Keratinocyte (primary cell): ENCODE measurements at regions not wholly inside any gene's neighbourhood (a gene's known extent, or its start where the extent isn't known, plus 50 kb on each side); places are given as distances from the start of the nearest gene placed in this dataset.

Source experiments
- DNase-seq: peaks from one replicate; pipeline ENCODE4 v3.0.0-alpha.2; 2011; ENCODE audit warnings: low read depth, missing footprints, low spot score
- FAIRE-seq: peaks from 2 replicates; lab custom pipeline; 2011; peaks lifted over from hg19 to GRCh38; lab: Jason Lieb, UNC
- H2AFZ ChIP-seq: 2 replicates; pipeline ENCODE4 v1.6.0; 2012; ENCODE audit warnings: low read length, control low read depth, inconsistent platforms; ENCODE audit not compliant: control insufficient read depth
- H3K27ac ChIP-seq: 2 replicates; pipeline ENCODE4 v1.5.1; 2011; ENCODE audit warnings: low read length; ENCODE audit not compliant: control insufficient read depth, insufficient read depth
- H3K27me3 ChIP-seq: 3 replicates; pipeline ENCODE4 v1.6.0; 2011; ENCODE audit warnings: low read length; ENCODE audit not compliant: control insufficient read depth, insufficient read depth; ENCODE audit errors: extremely low read depth
- H3K36me3 ChIP-seq, 2 experiments: 2 replicates in 1 of 2; 3 replicates in 1 of 2; pipeline ENCODE4 v1.5.1; 2011; ENCODE audit warnings: low read length in 2 of 2, mild to moderate bottlenecking in 1 of 2; ENCODE audit not compliant: control insufficient read depth in 2 of 2, insufficient read depth in 2 of 2; ENCODE audit errors: extremely low read depth in 1 of 2
- H3K4me1 ChIP-seq: 3 replicates; pipeline ENCODE4 v1.5.1; 2011; ENCODE audit warnings: low read length; ENCODE audit not compliant: control insufficient read depth, insufficient read depth; ENCODE audit errors: extremely low read depth
- H3K4me2 ChIP-seq: 3 replicates; pipeline ENCODE4 v1.6.0; 2011; ENCODE audit warnings: low read depth, low read length; ENCODE audit not compliant: control insufficient read depth, insufficient read depth; ENCODE audit errors: extremely low read depth
- H3K4me3 ChIP-seq, 3 experiments: fragments of 200-600 bp in 1 of 3; sonication (generic) in 1 of 3; 2 replicates in 2 of 3; 3 replicates in 1 of 3; pipeline ENCODE4 v1.5.1; 2011 to 2016; ENCODE audit warnings: low read length in 3 of 3, mild to moderate bottlenecking in 3 of 3, control low read depth in 2 of 3, inconsistent platforms in 1 of 3, low read depth in 1 of 3, mixed read lengths in 1 of 3, mixed run types in 1 of 3, moderate library complexity in 1 of 3; ENCODE audit not compliant: control insufficient read depth in 2 of 3, insufficient read depth in 2 of 3; ENCODE audit errors: extremely low read depth in 1 of 3
- H3K79me2 ChIP-seq: 2 replicates; pipeline ENCODE4 v1.6.0; 2012; ENCODE audit warnings: low read length; ENCODE audit not compliant: control insufficient read depth, insufficient read depth
- H3K9ac ChIP-seq: 3 replicates; pipeline ENCODE4 v1.6.0; 2011; ENCODE audit warnings: low read length; ENCODE audit not compliant: control insufficient read depth, insufficient read depth; ENCODE audit errors: extremely low read depth
- H3K9me1 ChIP-seq: 3 replicates; pipeline ENCODE4 v1.6.0; 2011; ENCODE audit warnings: low read length; ENCODE audit not compliant: control insufficient read depth, insufficient read depth; ENCODE audit errors: extremely low read depth
- H3K9me3 ChIP-seq: 2 replicates; pipeline ENCODE4 v1.5.1; 2012; ENCODE audit warnings: low read depth, low read length; ENCODE audit not compliant: control insufficient read depth
- H4K20me1 ChIP-seq: 3 replicates; pipeline ENCODE4 v1.6.0; 2011; ENCODE audit warnings: low read length; ENCODE audit not compliant: control insufficient read depth, insufficient read depth; ENCODE audit errors: extremely low read depth
- EZH2 ChIP-seq: IDR thresholded peaks from one replicate; pipeline ENCODE4 v1.6.1; 2012; ENCODE audit warnings: inconsistent platforms, mild to moderate bottlenecking, low read length, moderate library complexity
- dilution Hi-C: fragments of 300-500 bp; cut with MboI; formaldehyde crosslinking; loops from one replicate; pipeline ENCODE4 v1.7.0; 2020; ENCODE audit warnings: low sequenced_read_pairs; ENCODE audit not compliant: extremely low pct_ligation_motif_present
- TF ChIP-seq, protein P1 (sequence below), 3 experiments: IDR thresholded peaks in 1 of 3; conservative IDR thresholded peaks in 1 of 3; optimal IDR thresholded peaks in 1 of 3; 2 replicates in 2 of 3; 3 replicates in 1 of 3; pipeline versions ENCODE3 to v1.5.1; 2011; ENCODE audit warnings: low read length in 3 of 3, mild to moderate bottlenecking in 3 of 3, moderate library complexity in 2 of 3, control low read depth in 1 of 3, inconsistent platforms in 1 of 3; ENCODE audit not compliant: insufficient read depth in 2 of 3; ENCODE audit errors: extremely low read depth in 1 of 3

DNA sequence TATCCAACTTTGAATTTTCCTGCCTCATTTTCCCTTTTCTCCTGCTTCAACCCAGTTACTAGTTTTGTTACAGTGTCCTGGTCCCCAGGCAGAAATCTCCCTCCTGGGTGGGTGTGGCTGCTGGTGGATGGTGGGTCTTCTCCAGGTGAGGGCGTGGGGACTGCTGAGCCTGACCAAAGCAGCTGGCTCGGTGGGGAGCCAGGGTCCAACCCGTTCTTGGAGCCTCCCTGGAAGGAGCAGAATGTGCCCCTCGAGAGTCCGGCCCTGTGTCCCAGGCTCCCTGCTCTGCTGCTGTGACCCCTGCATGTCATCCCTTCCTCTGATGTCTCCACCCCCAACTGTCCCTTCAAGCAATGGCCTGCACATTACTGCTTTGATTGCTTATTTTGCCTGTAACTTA is 86.6 kb upstream of the TCERG1L start:
- dilution Hi-C loops, result no loop called here
- H3K4me2 ChIP-seq, result no peak overlapping the region
- H3K9me1 ChIP-seq, result no peaks in the 10 kb centered on the region
- H3K27ac ChIP-seq, result no peak overlapping the region
- no peaks in the 10 kb centered on the region for H4K20me1 ChIP-seq
- no peak overlapping the region for H3K4me3 ChIP-seq
- no peaks in the 10 kb centered on the region for H3K4me1 ChIP-seq
- TF ChIP-seq, protein P1, sequence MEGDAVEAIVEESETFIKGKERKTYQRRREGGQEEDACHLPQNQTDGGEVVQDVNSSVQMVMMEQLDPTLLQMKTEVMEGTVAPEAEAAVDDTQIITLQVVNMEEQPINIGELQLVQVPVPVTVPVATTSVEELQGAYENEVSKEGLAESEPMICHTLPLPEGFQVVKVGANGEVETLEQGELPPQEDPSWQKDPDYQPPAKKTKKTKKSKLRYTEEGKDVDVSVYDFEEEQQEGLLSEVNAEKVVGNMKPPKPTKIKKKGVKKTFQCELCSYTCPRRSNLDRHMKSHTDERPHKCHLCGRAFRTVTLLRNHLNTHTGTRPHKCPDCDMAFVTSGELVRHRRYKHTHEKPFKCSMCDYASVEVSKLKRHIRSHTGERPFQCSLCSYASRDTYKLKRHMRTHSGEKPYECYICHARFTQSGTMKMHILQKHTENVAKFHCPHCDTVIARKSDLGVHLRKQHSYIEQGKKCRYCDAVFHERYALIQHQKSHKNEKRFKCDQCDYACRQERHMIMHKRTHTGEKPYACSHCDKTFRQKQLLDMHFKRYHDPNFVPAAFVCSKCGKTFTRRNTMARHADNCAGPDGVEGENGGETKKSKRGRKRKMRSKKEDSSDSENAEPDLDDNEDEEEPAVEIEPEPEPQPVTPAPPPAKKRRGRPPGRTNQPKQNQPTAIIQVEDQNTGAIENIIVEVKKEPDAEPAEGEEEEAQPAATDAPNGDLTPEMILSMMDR (optimal IDR thresholded peaks at IDR 0.05 in 1 of 3, IDR thresholded peaks at IDR 0.05 in 1 of 3, conservative IDR thresholded peaks at IDR 0.05 in 1 of 3; ENCODE audit: extremely low read depth in 1 of 3, insufficient read depth in 2 of 3, low read length in 3 of 3), result no peak
- no peak for TF ChIP-seq EZH2
- peaks cover 9% of the 10 kb centered on the region for H3K9me3 ChIP-seq
- H2AFZ ChIP-seq, result no peak overlapping the region
- DNase-seq (no peak), FAIRE-seq (no peak)
- H3K79me2 ChIP-seq, result no peaks in the 10 kb centered on the region
- H3K27me3 ChIP-seq, result no peaks in the 10 kb centered on the region
- no peaks in the 10 kb centered on the region for H3K36me3 ChIP-seq
- H3K9ac ChIP-seq, result no peak overlapping the region

DNA sequence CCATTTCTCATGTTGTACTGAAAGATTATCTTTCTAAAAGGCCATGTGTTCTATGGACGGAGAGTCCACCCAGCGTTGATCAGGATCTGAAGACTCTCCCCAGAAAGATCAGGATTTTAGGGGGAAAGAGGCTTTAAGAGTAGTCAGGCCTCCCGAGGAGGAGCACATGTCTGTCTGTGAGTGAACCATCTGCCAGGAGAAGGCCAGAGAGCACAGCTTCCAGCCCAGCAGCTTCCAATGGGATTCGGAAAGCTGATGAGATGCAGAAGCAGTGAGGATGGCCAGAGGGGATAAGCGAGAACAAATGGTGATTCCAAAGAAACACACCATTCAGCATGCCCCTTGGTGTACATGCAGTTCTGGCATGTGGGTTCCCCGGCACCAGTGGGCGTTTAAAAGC is 88.5 kb upstream of the TCERG1L start:
- DNase-seq (no peak), FAIRE-seq (no peak)
- no peak overlapping the region for H3K9ac ChIP-seq
- dilution Hi-C loops, result no loop called here
- H3K9me3 ChIP-seq, result peaks cover 11% of the 10 kb centered on the region
- no peaks in the 10 kb centered on the region for H3K4me1 ChIP-seq
- no peaks in the 10 kb centered on the region for H3K79me2 ChIP-seq
- H2AFZ ChIP-seq, result no peak overlapping the region
- no peaks in the 10 kb centered on the region for H4K20me1 ChIP-seq
- no peak overlapping the region for H3K4me3 ChIP-seq
- TF ChIP-seq, protein P1 (optimal IDR thresholded peaks at IDR 0.05 in 1 of 3, IDR thresholded peaks at IDR 0.05 in 1 of 3, conservative IDR thresholded peaks at IDR 0.05 in 1 of 3; ENCODE audit: extremely low read depth in 1 of 3, insufficient read depth in 2 of 3, low read length in 3 of 3), result no peak
- TF ChIP-seq EZH2, result no peak
- H3K4me2 ChIP-seq, result no peak overlapping the region
- no peaks in the 10 kb centered on the region for H3K9me1 ChIP-seq
- H3K36me3 ChIP-seq, result no peaks in the 10 kb centered on the region
- no peak overlapping the region for H3K27ac ChIP-seq
- no peaks in the 10 kb centered on the region for H3K27me3 ChIP-seq
